GM10266 (cell line): ENCODE measurements at regions not wholly inside any gene's neighbourhood (a gene's known extent, or its start where the extent isn't known, plus 50 kb on each side); places are given as distances from the start of the nearest gene placed in this dataset.

Experiments used
- DNase-seq: peaks from one replicate; pipeline ENCODE4 v3.0.0; 2012; ENCODE audit errors: extremely low spot score
- TF ChIP-seq, protein P1 (sequence below): IDR thresholded peaks from 2 replicates; pipeline ENCODE4 v1.5.1; 2012; ENCODE audit warnings: mild to moderate bottlenecking, low read depth; ENCODE audit not compliant: control insufficient read depth, insufficient read depth; ENCODE audit errors: missing control alignments

- TF ChIP-seq, protein P1, sequence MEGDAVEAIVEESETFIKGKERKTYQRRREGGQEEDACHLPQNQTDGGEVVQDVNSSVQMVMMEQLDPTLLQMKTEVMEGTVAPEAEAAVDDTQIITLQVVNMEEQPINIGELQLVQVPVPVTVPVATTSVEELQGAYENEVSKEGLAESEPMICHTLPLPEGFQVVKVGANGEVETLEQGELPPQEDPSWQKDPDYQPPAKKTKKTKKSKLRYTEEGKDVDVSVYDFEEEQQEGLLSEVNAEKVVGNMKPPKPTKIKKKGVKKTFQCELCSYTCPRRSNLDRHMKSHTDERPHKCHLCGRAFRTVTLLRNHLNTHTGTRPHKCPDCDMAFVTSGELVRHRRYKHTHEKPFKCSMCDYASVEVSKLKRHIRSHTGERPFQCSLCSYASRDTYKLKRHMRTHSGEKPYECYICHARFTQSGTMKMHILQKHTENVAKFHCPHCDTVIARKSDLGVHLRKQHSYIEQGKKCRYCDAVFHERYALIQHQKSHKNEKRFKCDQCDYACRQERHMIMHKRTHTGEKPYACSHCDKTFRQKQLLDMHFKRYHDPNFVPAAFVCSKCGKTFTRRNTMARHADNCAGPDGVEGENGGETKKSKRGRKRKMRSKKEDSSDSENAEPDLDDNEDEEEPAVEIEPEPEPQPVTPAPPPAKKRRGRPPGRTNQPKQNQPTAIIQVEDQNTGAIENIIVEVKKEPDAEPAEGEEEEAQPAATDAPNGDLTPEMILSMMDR, result no peak
These were observed 51.6 kb upstream of the CD28 start for GRCh38 chr2:203654826-203655225.

DNA sequence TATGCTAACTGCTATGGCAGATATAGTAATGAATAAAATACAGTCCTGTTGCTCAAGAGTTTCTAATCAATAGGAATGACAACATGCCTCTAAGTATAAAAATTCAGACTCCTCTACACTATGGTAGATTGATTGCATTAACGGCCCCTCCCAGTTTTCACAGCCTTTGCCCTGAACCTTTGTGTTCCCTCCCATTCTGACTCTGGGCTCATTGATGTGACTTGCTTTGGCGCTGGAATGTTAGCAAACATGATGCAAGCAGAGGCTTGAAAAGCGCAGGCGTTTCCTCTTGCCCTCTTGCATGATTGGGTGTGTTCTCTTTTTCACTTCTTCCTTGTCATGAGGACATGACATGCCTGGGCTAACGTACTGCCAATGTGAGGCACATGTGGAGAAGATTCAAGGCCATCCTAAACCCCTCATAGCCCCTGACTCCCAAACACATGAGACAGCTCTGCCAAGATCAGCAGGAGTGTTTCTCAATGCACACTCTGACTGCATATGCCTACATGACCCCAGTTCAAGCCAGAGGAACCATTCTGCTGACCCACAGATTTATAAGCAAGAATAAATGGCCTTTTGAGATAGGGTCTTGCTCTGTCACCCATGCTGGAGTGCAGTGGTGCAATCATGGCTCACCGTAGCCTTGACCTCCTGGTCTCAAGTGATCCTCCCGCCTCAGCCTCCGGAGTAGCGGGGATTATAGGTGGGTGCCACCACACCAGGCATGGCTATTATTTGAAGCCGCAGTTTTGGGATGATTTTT lies 49.7 kb upstream of the CD28 start:
- TF ChIP-seq, protein P1, result no peak
- DNase-seq, result no peak

More at GRCh38 chr2:203654826-203655225, 51.6 kb upstream of the CD28 start:
- DNase-seq, result no peak
